ENCODE measurements at regions not wholly inside any gene's neighbourhood (a gene's known extent, or its start where the extent isn't known, plus 50 kb on each side); places are given as distances from the start of the nearest gene placed in this dataset.

GRCh38 chr6:15790116-15790515 lies 127.3 kb upstream of the DTNBP1 start:
- TF ChIP-seq POLR2A (IDR thresholded peaks at IDR 0.05; ENCODE audit: low read length) (no peak), GATA1 (IDR thresholded peaks at IDR 0.05; ENCODE audit: low read depth, low read length) (no peak)
